HEK293 (cell line): ENCODE measurements at regions not wholly inside any gene's neighbourhood (a gene's known extent, or its start where the extent isn't known, plus 50 kb on each side); places are given as distances from the start of the nearest gene placed in this dataset.

ENCODE experiments used
- CTCF ChIA-PET: fragments of 350-600 bp; formaldehyde crosslinking; extraction: SDS; loops from one replicate; lab custom pipeline; 2021; ENCODE audit warnings: antibody characterized with exemption; lab: Yijun Ruan, JAX
- POLR2A ChIA-PET: fragments of 300-600 bp; formaldehyde crosslinking; extraction: SDS; loops from one replicate; lab custom pipeline; 2020; ENCODE audit warnings: antibody characterized with exemption, inconsistent platforms; lab: Yijun Ruan, JAX
- H3K27ac ChIP-seq: fragments of 200-500 bp; sonication (Bioruptor generic); 2 replicates; pipeline ENCODE4 v1.5.1; 2014; ENCODE audit warnings: low read depth, low read length, control low read depth, inconsistent platforms; ENCODE audit errors: extremely low read depth
- H3K36me3 ChIP-seq, 2 experiments: fragments of 200-500 bp in 1 of 2; sonication (Bioruptor generic) in 1 of 2; 1 replicate in 1 of 2; 2 replicates in 1 of 2; pipeline ENCODE4 v1.5.1; 2014 to 2017; ENCODE audit warnings: inconsistent platforms in 2 of 2, low read length in 2 of 2; ENCODE audit not compliant: control insufficient read depth in 2 of 2, insufficient read depth in 1 of 2
- H3K4me1 ChIP-seq: fragments of 200-500 bp; sonication (Bioruptor generic); 2 replicates; pipeline ENCODE4 v1.5.1; 2014; ENCODE audit warnings: mild to moderate bottlenecking, low read length, inconsistent platforms; ENCODE audit not compliant: control insufficient read depth, insufficient read depth
- H3K4me3 ChIP-seq: 2 replicates; pipeline ENCODE4 v1.5.1; 2011; ENCODE audit warnings: low read depth, mild to moderate bottlenecking, control low read depth, low read length, moderate library complexity
- H3K9me3 ChIP-seq: fragments of 200-500 bp; sonication (Bioruptor generic); 2 replicates; pipeline ENCODE4 v1.5.1; 2014; ENCODE audit warnings: low read depth, low read length, inconsistent platforms; ENCODE audit not compliant: control insufficient read depth, insufficient read depth
- HOXC10 ChIP-seq: sonication (generic); formaldehyde crosslinking; IDR thresholded peaks from 2 replicates; pipeline ENCODE4 v1.8.1; 2023; ENCODE audit warnings: mild to moderate bottlenecking, missing genetic modification reagents
- KLF7 ChIP-seq: fragments of 450-650 bp; formaldehyde crosslinking; IDR thresholded peaks from 2 replicates; pipeline ENCODE4 v1.5.1; 2016; ENCODE audit warnings: missing biosample characterization, missing genetic modification characterization, borderline replicate concordance
- ZFHX2 ChIP-seq: fragments of 450-650 bp; formaldehyde crosslinking; conservative IDR thresholded peaks from 2 replicates; pipeline ENCODE4 v1.5.1; 2016; ENCODE audit warnings: missing biosample characterization, missing genetic modification characterization
- ZFP3 ChIP-seq: fragments of 450-650 bp; formaldehyde crosslinking; IDR thresholded peaks from 2 replicates; pipeline ENCODE4 v1.5.1; 2016; ENCODE audit warnings: low read depth, missing biosample characterization, missing genetic modification characterization
- ZNF10 ChIP-seq: fragments of 450-650 bp; formaldehyde crosslinking; IDR thresholded peaks from 2 replicates; pipeline ENCODE4 v1.5.1; 2017; ENCODE audit warnings: missing biosample characterization, missing genetic modification characterization
- ZNF274 ChIP-seq, 2 experiments: fragments of 200-500 bp in 1 of 2; fragments of 450-650 bp in 1 of 2; sonication (Bioruptor generic) in 1 of 2; formaldehyde crosslinking in 1 of 2; IDR thresholded peaks; 2 replicates each; pipeline versions ENCODE4 v1.5.1 to v1.6.1; 2014 to 2016; ENCODE audit warnings: borderline replicate concordance in 1 of 2, inconsistent platforms in 1 of 2, low read length in 1 of 2, missing biosample characterization in 1 of 2, missing genetic modification characterization in 1 of 2
- ZNF302 ChIP-seq: fragments of 450-650 bp; formaldehyde crosslinking; IDR thresholded peaks from 2 replicates; pipeline ENCODE4 v1.5.1; 2016; ENCODE audit warnings: missing biosample characterization, missing genetic modification characterization, low read depth
- ZNF501 ChIP-seq: fragments of 450-650 bp; formaldehyde crosslinking; IDR thresholded peaks from 2 replicates; pipeline ENCODE4 v1.5.1; 2016; ENCODE audit warnings: missing biosample characterization, missing genetic modification characterization
- ZNF530 ChIP-seq: fragments of 450-650 bp; formaldehyde crosslinking; IDR thresholded peaks from 2 replicates; pipeline ENCODE4 v1.5.1; 2016; ENCODE audit warnings: low read depth, missing biosample characterization, missing genetic modification characterization
- ZNF585B ChIP-seq: fragments of 450-650 bp; formaldehyde crosslinking; IDR thresholded peaks from 2 replicates; pipeline ENCODE4 v1.5.1; 2016; ENCODE audit warnings: missing biosample characterization, missing genetic modification characterization
- ZNF596 ChIP-seq: fragments of 450-650 bp; IDR thresholded peaks from 2 replicates; pipeline ENCODE4 v1.5.0; 2018; ENCODE audit warnings: missing biosample characterization, mild to moderate bottlenecking, missing genetic modification characterization, moderate library complexity
- ZNF660 ChIP-seq: fragments of 450-650 bp; IDR thresholded peaks from 2 replicates; pipeline ENCODE4 v1.5.1; 2018; ENCODE audit warnings: missing biosample characterization, mild to moderate bottlenecking, missing genetic modification characterization
- ZNF701 ChIP-seq: fragments of 450-650 bp; formaldehyde crosslinking; IDR thresholded peaks from 2 replicates; pipeline ENCODE4 v1.5.1; 2016; ENCODE audit warnings: missing biosample characterization, missing genetic modification characterization
- ZNF785 ChIP-seq: fragments of 450-650 bp; formaldehyde crosslinking; IDR thresholded peaks from 2 replicates; pipeline ENCODE4 v1.5.1; 2016; ENCODE audit warnings: missing biosample characterization, missing genetic modification characterization
- TF ChIP-seq, protein P1 (sequence below): fragments of 450-650 bp; formaldehyde crosslinking; IDR thresholded peaks from 2 replicates; pipeline ENCODE4 v1.5.1; 2016; ENCODE audit warnings: missing biosample characterization, missing genetic modification characterization, low read depth
- TF ChIP-seq, protein P2 (sequence below): fragments of 450-650 bp; formaldehyde crosslinking; conservative IDR thresholded peaks from 2 replicates; pipeline ENCODE4 v1.5.1; 2016; ENCODE audit warnings: low read depth, missing biosample characterization, missing genetic modification characterization

GRCh38 chr5:2276101-2276500 is 393.4 kb upstream of the IRX4 start:
- TF ChIP-seq ZNF660 (tag by site-specific recombination) (no peak), ZNF596 (tag by site-specific recombination) (no peak), HOXC10 (CRISPR knock-in tag) (no peak), ZNF274 (IDR thresholded peaks at IDR 0.05; ENCODE audit: low read length) (no peak), ZNF274 (tag by site-specific recombination; IDR thresholded peaks at IDR 0.05; ENCODE audit: borderline replicate concordance) (no peak), ZNF10 (tag by site-specific recombination) (no peak), ZFP3 (tag by site-specific recombination) (no peak), ZNF501 (tag by site-specific recombination) (no peak), KLF7 (tag by site-specific recombination) (no peak), ZFHX2 (tag by site-specific recombination) (no peak)
- TF ChIP-seq, protein P1, sequence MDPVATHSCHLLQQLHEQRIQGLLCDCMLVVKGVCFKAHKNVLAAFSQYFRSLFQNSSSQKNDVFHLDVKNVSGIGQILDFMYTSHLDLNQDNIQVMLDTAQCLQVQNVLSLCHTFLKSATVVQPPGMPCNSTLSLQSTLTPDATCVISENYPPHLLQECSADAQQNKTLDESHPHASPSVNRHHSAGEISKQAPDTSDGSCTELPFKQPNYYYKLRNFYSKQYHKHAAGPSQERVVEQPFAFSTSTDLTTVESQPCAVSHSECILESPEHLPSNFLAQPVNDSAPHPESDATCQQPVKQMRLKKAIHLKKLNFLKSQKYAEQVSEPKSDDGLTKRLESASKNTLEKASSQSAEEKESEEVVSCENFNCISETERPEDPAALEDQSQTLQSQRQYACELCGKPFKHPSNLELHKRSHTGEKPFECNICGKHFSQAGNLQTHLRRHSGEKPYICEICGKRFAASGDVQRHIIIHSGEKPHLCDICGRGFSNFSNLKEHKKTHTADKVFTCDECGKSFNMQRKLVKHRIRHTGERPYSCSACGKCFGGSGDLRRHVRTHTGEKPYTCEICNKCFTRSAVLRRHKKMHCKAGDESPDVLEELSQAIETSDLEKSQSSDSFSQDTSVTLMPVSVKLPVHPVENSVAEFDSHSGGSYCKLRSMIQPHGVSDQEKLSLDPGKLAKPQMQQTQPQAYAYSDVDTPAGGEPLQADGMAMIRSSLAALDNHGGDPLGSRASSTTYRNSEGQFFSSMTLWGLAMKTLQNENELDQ (tag by site-specific recombination) = no peak
- TF ChIP-seq, protein P2, sequence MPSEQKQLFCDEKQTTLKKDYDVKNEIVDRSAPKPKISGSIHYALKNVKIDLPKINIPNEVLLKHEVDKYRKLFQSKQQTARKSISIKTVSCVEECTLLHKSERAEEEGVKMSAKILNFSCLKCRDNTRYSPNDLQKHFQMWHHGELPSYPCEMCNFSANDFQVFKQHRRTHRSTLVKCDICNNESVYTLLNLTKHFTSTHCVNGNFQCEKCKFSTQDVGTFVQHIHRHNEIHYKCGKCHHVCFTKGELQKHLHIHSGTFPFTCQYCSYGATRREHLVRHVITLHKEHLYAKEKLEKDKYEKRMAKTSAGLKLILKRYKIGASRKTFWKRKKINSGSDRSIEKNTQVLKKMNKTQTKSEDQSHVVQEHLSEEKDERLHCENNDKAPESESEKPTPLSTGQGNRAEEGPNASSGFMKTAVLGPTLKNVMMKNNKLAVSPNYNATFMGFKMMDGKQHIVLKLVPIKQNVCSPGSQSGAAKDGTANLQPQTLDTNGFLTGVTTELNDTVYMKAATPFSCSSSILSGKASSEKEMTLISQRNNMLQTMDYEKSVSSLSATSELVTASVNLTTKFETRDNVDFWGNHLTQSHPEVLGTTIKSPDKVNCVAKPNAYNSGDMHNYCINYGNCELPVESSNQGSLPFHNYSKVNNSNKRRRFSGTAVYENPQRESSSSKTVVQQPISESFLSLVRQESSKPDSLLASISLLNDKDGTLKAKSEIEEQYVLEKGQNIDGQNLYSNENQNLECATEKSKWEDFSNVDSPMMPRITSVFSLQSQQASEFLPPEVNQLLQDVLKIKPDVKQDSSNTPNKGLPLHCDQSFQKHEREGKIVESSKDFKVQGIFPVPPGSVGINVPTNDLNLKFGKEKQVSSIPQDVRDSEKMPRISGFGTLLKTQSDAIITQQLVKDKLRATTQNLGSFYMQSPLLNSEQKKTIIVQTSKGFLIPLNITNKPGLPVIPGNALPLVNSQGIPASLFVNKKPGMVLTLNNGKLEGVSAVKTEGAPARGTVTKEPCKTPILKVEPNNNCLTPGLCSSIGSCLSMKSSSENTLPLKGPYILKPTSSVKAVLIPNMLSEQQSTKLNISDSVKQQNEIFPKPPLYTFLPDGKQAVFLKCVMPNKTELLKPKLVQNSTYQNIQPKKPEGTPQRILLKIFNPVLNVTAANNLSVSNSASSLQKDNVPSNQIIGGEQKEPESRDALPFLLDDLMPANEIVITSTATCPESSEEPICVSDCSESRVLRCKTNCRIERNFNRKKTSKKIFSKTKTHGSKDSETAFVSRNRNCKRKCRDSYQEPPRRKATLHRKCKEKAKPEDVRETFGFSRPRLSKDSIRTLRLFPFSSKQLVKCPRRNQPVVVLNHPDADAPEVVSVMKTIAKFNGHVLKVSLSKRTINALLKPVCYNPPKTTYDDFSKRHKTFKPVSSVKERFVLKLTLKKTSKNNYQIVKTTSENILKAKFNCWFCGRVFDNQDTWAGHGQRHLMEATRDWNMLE (tag by site-specific recombination) = no peak
- H3K4me3 ChIP-seq = no peak overlapping the region
- no peaks in the 10 kb centered on the region for H3K9me3 ChIP-seq
- POLR2A ChIA-PET = no interaction called here
- CTCF ChIA-PET = no interaction called here
- H3K27ac ChIP-seq = no peak overlapping the region
- H3K36me3 ChIP-seq = no peaks in the 10 kb centered on the region
- H3K4me1 ChIP-seq = no peaks in the 10 kb centered on the region

DNA sequence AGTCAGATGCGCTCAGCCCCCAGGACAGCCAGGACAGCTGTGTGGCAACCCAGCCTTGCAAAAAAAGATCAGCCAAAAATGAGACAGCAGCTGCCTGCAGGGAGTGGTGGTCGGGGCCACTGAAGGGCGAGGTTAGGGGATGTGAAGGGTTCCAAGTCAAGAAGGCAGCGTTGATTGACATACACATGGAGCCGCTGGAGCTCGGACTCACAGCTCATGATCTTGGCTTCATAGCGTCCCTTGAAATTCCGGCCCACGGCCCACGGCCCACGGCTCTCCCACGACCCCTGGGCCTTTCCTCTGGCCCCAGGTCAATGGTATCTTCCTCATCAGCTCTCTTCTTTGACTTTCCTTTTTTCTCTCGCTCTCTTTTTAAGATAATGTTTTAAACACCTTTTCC is 390.0 kb upstream of the IRX4 start:
- Histone ChIP-seq H3K4me1 (no peaks in the 10 kb centered on the region), H3K9me3 (no peaks in the 10 kb centered on the region), H3K36me3 (no peaks in the 10 kb centered on the region), H3K27ac (no peak overlapping the region), H3K4me3 (no peak overlapping the region)
- CTCF ChIA-PET = no interaction called here
- POLR2A ChIA-PET = no interaction called here
- no peak for TF ChIP-seq ZNF785 (tag by site-specific recombination)
- no peak for TF ChIP-seq ZNF530 (tag by site-specific recombination)
- no peak for TF ChIP-seq ZNF701
- TF ChIP-seq ZNF302 (tag by site-specific recombination) = no peak
- no peak for TF ChIP-seq ZNF585B (tag by site-specific recombination)
